Activated naive CD4-positive, alpha-beta T cell (primary cell): ENCODE measurements at regions not wholly inside any gene's neighbourhood (a gene's known extent, or its start where the extent isn't known, plus 50 kb on each side); places are given as distances from the start of the nearest gene placed in this dataset.
"Not testable (repeated sequence)": the region's sequence is repeated elsewhere in the genome, so short reads cannot be mapped to it uniquely, and the experiment has no call there.

Experiments
- DNase-seq, 4 experiments: peaks; one replicate each; lab custom pipeline; 2025; lab: John Stamatoyannopoulos, UW

- no peak for DNase-seq
Measured at GRCh38 chr6:15096894-15097837, 148.7 kb upstream of the JARID2 start.

GRCh38 chr6:15101130-15101529, 144.7 kb upstream of the JARID2 start:
- DNase-seq, result no peak

GRCh38 chr6:15102241-15102640, 143.6 kb upstream of the JARID2 start:
- DNase-seq, result no peak

- no peak for DNase-seq
Measured at GRCh38 chr6:15106958-15107643, 138.8 kb upstream of the JARID2 start.

- DNase-seq, result no peak
Measured at GRCh38 chr6:15107644-15108382, 138.1 kb upstream of the JARID2 start.

GRCh38 chr6:15108383-15108715, 137.5 kb upstream of the JARID2 start:
- DNase-seq, result no peak

GRCh38 chr6:15109338-15110090, 136.4 kb upstream of the JARID2 start:
- DNase-seq, result no peak

- DNase-seq, result no peak
Measured at GRCh38 chr6:15110726-15111354, 135.0 kb upstream of the JARID2 start.

GRCh38 chr6:15111576-15111975, 134.3 kb upstream of the JARID2 start:
- not testable (repeated sequence) for DNase-seq

- DNase-seq, result no peak
Measured at GRCh38 chr6:15113587-15113986, 132.3 kb upstream of the JARID2 start.

- no peak for DNase-seq
Measured at GRCh38 chr6:15114061-15114460, 131.8 kb upstream of the JARID2 start.

- DNase-seq, result no peak
Measured at GRCh38 chr6:15116889-15117288, 129.0 kb upstream of the JARID2 start.

- no peak for DNase-seq
Measured at GRCh38 chr6:15121443-15121842, 124.4 kb upstream of the JARID2 start.

- DNase-seq, result no peak
Measured at GRCh38 chr6:15121977-15122550, 123.8 kb upstream of the JARID2 start.

GRCh38 chr6:15129887-15130286, 116.0 kb upstream of the JARID2 start:
- DNase-seq, result no peak

GRCh38 chr6:15131234-15131633, 114.6 kb upstream of the JARID2 start:
- no peak for DNase-seq

GRCh38 chr6:15131651-15132061, 114.2 kb upstream of the JARID2 start:
- no peak for DNase-seq

- no peak for DNase-seq
Measured at GRCh38 chr6:15132167-15132566, 113.7 kb upstream of the JARID2 start.

- no peak for DNase-seq
Measured at GRCh38 chr6:15132854-15133670, 112.8 kb upstream of the JARID2 start.

GRCh38 chr6:15137086-15137485, 108.8 kb upstream of the JARID2 start:
- DNase-seq, result no peak
